GM19238 (cell line): ENCODE measurements at regions not wholly inside any gene's neighbourhood (a gene's known extent, or its start where the extent isn't known, plus 50 kb on each side); places are given as distances from the start of the nearest gene placed in this dataset.

Experiments
- DNase-seq: peaks from one replicate; pipeline ENCODE4 v3.0.0; 2011; ENCODE audit warnings: low spot score; ENCODE audit not compliant: insufficient read length

DNA sequence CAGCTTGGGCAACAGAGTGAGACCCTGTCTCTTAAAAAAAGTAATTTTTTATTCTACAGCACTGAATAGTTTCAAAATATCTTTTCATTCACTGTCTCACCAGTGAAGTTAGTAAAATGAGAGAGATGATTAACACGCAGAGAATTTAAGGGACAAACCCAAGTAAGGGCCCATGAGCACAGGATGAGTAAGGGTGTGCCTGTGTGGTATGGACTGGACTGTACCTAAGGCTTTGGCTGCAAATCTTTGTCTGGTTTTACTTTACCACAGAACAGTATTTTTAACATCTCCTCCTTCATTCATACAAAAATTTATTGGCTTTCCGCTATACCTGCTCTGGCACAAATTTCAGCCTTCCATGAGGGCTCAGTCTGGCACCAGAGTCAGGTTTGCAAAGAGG lies 433.3 kb downstream of the UTRN start:
- no peak for DNase-seq

DNA sequence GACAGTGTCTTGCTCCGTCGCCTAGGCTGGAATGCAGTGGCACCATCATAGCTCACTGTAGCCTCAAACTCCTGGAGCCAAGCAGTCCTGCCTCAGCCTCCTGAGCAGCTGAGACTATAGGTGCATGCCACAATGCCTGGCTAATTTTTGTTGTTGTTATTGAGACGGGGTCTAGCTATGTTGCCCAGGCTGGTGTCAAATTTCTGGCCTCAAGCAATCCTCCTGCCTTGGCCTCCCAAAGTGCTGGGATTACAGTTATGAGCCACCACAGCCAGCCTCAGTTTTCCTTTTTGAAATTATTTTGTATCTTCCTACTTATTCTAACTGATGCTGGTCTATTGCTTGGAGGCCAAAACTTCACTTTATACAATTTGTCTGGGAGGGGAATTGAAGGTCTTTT lies 436.1 kb downstream of the UTRN start:
- DNase-seq: no peak

DNA sequence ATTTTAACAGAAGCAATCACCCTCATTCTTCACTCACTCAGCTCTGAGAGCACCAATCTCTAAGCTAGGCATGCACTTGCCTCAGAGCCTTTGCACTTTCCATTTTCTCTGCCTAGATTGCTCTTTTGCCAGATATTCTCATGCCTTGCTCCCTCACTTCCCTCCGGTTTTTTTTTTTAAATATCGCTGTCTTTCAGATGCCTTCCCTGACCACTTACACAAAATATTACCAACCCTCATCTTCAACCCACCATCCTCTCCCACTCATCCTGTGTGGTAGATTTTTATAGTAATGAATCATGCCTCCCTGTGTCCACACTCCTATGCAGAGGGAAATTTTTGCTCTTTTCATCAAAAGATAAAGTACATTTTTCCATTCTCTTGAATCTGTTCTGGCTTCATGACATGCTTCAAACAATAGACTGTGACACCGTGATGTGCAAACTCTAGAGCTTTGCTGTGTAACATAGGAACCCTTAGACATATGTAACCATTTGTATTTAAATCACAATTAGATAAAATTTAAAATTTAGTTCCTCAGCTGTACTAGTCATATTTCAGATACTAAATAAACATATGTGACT lies 437.1 kb downstream of the UTRN start:
- no peak for DNase-seq

DNA sequence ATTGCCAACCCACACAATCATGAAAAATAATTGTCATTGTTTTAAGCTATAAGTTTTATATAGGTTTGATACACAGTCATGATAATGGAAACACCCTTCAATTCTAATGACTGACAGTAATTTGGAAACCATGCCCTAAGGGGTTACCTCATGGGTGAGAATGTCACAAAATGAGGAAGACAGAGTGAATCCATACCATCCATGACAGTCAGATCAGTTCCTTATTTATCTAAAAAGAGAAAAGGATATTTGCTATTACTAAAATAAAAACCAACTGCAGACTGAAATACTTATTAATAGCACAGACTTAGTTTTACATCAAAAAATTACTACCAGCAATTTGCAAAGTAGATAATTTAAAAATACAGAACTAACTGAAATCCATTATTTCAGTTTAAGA lies 437.8 kb downstream of the UTRN start:
- no peak for DNase-seq

DNA sequence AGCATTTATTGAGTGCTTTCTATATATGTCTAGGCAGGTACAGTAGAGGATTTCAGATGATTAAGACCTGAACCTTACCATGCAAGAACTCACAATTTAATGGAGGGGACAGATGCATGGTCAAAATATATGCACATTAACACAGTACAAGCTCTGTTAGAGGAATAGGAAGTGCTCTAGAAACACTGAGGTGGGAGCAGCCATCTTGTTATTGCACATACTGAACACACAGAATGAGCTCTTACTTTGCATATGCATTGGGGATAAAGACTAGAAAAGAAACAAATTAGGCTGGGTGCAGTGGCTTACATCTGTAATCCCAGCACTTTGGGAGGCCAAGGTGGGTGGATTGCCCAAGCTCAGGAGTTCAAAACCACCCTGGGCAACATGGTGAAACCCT lies 438.3 kb downstream of the UTRN start:
- DNase-seq: no peak

DNA sequence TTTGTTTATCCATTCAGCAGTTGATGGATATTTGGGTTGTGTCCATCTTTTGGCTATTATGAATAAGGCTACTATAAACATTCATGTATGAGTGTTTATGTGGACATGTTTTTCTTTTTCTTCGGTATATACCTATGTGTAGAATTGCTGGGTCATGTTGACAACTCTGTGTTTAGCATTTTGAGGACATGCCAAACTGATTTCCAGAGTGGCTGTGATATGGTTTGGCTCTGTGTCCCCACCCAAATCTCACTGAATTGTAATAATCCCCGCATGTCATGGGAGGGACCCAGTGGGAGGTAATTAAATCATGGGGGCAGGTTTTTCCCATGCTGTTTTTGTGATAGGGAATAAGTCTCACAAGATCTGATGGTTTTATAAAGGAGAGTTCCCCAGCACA lies 439.7 kb downstream of the UTRN start:
- no peak for DNase-seq

DNA sequence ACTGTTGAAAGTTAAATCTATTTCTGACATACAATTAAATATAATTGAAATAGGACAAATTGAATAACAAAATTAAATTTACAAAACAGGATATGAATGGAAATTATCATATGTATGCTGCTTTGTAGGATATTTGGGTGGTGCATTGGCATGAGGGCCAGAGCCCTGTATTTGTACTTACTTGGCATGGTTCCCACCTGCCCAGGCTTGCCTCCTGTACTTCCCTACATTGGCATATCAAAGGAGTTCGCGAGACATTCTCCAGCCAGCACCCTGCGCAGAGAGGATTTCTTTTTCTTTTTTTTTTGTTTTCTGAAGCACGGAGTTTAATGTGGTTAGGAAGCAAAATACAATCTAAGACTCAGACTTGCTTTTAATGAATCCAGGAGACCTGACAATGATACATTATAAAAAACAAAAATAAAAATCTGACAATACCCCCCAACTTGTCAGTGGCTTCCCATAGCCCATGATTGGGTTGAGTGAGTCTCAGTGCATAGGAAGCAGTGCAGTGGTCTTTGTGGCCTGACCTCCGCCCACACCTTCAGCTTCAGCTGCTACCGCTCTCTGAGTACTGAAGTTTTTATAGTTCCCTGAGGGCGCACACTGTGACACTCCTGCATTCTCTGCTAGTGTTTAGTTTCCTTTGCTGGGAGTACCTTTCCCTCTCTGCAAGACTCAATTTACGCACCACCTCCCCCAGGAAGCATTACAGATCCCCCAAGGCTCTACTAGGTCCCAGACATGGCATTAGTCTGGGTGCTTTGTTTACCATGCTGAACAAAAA lies 440.8 kb downstream of the UTRN start:
- no peak for DNase-seq

DNA sequence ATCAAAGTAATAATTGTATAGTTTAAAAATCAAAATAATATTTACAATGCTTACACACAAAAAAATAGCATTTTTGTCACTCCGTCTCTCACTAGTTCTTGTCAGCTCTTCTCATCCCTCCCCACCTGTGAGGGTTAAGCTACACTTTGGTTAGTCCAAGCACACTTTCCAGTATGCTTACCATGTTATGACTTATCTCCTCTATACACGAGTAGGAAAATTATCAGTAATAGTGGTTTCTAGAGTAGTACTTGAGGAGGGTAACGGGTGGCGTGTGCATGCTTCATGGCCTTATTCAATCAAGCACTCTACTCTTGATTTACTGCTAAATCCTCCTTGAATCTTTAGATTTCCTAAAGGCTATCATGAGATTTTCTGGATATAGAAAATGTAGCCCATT lies 443.7 kb downstream of the UTRN start:
- no peak for DNase-seq

DNA sequence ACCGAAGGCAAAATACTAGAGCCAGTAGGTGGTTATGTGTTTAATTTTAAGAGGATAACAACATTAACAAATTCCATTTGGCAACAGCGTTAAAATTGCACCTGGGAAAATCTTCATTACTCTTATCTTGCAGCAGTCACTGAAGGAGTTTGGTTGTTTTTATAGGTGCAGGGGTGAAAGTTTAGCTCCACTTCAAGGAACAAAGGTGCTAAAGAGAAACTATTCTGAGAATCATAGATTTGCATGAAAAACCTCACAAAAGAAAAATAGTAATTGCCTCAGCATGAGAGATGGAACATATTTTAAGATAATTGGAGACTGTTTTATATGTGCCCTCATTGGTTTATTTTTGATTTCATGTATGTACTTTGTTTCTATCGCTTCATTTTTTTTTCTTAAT lies 444.4 kb downstream of the UTRN start:
- no peak for DNase-seq

DNA sequence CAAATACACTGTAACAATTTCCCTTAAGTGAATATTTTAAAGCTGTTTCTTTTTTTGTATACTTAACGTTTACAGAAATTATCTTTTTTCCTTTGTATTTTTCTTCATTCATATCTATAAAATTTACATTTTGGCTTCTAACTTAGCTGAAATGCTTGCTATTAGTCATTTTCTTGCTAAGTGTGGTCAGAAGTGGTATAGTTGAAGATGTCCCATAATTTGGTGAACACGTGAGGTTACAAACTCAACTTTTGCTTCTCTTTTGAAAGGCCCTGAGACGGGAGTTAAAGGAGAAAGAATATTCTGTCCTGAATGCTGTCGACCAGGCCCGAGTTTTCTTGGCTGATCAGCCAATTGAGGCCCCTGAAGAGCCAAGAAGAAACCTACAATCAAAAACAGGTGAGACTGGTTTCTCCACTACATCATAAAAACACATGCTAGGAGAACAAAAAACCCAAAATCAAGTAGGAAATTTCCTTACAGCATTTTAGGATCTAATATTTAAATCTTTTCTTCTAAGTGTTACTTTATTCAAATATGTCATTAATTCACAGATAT lies 445.0 kb downstream of the UTRN start:
- DNase-seq: no peak

DNA sequence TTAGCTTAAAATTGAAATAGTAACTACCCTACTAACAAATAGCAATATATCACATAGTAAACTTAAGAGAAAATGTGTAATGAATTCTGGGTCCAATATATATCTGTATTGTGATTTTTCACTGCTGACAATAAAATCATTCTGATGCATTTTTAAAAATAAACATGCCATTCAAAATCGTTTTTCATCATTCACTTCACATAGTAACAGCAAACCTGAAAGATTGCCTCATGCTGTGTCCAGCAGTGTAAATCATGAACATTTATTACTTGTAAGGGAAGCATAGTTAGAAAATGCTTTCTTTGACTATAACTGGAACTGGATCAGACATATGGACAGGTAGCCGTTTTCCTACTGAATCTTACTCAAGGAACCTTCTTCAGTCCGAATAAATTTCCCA lies 446.1 kb downstream of the UTRN start:
- no peak for DNase-seq

DNA sequence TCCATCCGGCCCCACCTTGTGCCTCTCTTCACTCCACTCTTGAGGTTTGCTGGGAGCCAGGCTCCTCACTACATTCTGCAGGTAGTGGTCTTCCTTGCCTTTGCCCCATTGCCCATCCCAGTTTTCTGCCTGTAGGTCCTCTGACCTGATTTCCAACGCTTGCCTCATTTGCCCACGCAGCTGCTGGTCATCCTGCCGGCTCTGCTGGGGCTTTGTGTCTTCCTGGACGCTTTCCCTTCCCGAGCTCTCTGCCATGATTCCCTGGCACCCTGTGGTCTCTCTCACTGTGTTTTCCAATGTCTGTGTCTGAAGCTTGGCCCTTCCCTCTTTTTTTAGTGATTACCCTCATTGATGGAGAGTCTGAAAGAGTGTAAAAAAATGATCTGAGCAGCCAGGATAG lies 451.6 kb downstream of the UTRN start:
- DNase-seq: no peak

DNA sequence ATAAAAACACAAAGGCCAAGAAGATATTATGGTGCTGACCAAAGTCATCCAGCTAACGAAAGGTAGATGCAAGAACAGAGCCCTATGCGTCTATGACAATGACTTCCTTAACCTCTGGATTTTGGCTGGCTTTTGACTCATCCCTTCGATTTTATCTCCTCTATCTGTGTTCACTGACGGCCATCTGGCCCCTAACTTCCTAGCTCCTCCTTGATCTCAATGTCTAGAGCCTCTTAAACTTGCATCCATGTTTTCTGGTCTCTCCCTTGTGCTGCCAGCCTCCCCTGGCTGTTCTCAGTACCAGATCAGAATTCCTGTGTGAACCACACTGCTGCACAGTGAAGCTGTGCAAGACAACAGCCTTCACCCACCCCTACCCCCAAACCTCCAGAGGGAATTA lies 452.9 kb downstream of the UTRN start:
- no peak for DNase-seq

DNA sequence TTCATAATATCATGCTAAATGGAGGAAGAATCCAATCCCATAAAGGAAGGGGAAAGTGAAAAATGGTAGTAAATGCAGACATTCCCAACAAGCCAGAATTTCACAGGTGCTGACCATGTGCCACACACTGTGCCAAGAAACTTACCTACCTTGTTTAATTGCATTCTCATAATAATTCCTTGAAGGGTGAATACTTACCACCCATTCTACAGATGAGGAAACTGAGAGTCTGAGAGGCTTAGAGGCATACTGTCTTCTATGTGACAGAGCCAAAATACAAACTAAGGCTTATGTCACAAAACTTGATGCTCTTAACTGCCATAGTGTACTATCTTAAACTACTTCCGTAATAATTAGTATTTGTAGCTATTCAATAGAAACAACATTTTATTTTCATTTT lies 454.7 kb downstream of the UTRN start:
- no peak for DNase-seq

DNA sequence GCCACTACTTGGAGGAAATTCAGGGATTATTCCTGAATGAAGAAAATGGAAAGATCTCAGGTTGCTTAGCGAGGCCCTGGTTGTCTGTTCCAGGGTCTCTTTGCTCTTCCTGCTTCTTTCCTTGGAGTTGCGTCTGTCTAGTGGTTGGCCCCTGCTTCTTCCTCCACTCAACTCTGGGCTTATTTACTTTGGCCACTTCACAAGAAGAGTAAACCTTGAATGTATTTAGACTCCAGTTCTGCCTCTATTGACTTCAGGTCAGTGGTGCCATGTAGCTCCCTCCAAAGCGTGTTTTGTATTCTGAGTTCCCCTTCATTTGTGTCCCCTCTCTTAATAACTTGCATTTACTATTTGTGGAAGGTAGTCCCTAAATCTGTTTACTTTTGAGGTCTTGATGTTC lies 456.5 kb downstream of the UTRN start:
- no peak for DNase-seq

DNA sequence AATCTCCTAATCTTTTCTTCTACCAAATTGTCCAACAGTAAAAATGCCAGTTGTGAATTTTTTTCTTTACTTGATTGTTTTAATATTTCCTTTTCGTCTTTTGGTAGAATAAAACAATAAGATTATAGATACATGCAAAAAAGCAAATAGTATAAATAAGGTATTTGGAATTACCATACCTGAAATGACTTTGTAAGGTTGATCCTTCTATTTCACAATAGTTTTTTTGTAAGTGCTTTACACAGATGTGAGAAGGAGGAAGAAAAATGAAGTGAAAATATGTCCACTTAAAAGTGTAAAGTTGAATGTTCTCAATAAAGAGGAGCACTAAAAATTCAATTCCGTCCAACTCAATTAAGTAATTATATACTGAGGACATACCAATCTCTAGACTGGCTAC lies 457.6 kb downstream of the UTRN start:
- DNase-seq: no peak

DNA sequence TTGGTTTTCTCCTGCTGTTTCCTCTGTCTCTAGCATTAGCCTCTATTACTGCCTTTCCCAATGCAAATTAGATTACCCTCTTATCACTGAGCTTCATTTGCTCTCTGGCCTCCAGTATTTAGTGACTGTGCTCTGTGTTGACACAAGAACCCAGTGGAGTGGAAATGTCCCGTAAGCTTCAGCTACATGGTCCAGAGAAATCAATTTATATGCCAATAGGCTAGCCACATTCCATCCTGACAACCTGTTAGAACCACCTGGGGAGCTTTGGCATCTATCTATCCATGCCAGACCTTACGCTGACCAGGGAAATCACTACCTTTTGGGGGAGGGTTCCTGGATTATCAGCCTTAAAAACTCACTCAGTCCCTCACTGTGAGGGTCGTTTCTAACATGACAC lies 459.6 kb downstream of the UTRN start:
- DNase-seq: no peak

DNA sequence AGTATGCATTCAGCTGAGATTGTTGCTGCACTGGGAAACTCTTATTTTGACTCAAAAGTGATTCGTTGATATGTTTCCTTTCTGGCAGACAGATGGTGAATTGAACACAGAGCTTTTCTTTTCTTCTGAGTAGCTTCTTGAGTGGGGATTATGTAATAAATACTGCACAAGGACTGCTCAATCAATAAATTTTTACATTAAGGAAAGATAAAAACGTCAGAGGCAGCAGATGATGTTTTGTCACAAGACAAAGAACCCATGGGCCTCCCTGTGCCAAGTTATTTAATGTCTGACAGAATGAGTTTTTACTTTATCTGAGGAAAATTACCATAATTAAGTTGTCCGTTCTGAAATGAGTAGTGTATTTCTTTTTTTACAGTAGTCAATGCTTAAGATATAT lies 460.3 kb downstream of the UTRN start:
- DNase-seq: no peak

DNA sequence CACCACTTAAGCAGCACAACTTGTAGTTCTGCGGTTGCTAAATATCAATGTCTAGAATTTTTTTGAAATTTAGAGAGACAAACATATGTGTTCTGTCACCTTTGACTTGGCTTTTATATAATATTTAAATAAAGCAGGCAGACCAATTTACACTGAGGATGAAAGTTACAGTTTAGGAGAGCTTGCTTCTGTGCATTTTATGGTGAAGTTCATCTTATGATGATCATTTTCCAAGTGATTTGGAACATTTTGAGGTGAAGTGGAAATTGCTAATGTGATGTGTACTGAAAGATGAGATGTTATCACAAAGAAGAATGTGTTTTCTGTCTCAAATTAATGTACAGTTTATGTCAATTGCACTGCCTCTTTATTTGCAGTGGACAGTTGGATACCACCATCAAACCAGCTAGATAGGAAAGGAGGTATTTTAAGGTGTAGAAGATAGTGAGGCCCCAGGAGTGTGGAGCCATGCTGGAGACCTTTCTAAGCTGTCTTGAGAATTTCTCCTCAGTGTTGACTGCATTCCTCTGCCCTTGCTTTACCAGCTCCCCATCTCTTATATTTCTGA lies 461.9 kb downstream of the UTRN start:
- DNase-seq: no peak

DNA sequence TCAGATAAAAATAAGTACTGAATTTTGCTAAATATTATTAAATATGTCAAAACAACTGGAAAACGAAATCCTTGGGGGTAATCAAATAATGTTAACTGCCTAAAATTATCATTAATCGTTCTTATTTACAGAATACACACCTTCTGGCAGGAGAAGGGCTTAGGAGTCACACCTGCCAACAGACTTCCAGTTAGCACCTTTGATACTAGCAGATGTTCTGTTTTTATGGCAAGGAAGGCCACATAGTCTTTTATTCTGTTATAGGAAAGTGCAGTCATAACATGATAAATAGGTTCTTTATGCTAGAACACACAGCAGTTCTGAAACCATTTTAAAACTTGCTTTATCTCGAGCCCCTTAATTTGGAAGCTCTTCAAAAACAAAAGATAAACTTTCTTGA lies 464.1 kb downstream of the UTRN start:
- DNase-seq: no peak

DNA sequence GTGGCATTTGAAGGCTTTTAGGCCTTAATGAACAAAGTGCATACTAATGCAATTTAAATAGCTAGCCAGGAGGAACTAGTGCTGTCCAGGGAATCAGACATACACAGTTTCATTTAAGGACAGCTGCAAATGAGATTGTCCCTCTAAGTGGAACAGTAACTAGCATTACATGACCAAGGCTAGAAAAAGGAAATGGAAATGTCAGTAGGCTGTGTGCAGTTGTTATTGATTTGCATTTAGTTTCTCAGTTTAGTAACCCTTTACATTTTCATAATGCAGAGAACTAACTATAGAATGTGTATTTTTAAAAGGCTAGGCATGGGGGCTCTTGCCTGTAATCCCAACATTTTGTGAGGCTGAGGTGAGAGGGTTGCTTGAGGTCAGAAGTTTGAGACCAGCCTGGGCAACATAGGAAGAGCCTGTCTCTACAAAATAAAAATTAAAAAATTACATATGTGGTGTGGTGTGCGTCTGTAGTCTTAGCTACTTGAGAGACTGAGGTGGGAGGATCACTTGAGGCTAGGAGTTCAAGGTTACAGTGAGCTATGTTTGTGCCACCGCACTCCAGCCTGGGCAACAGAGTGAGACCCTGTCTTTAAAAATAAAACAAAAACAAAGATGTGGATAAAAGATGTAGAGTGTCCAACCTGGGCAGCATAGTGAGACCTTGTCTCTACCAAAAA lies 468.0 kb downstream of the UTRN start:
- no peak for DNase-seq

DNA sequence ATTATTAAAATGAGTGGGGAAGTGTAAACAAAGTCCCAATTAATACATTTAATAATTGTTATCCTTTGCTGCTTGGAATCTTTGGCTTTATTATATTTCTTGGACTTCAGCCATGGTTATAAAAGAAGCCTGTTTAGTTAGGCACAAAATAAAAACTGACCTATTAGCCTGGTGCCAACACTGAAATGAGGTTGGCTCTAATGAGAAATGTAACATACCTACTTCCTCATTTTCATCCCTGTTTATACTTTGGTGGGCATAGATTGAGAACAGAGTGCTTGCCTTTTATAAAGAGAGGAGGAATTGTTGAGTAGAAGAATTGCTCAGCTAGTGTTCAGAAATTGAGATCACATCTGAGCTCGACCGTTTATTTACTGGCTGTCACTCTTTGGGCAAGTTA lies 471.3 kb downstream of the UTRN start:
- DNase-seq: no peak
